Endothelial cell of umbilical vein (primary cell): ENCODE measurements at regions not wholly inside any gene's neighbourhood (a gene's known extent, or its start where the extent isn't known, plus 50 kb on each side); places are given as distances from the start of the nearest gene placed in this dataset.
"Not testable (repeated sequence)": the region's sequence is repeated elsewhere in the genome, so short reads cannot be mapped to it uniquely, and the experiment has no call there.

Experiments
- BruUV-seq: library from RNA; stranded (reverse); fragments of 400-500 nt; replicated peaks from 2 replicates; lab custom pipeline; 2021; lab: Mats Ljungman, UMichigan
- CTCF ChIA-PET: fragments of 300-600, 350-600 bp; sonication (Branson Sonifier 250); formaldehyde crosslinking; loops from one replicate; lab custom pipeline; 2021; ENCODE audit warnings: antibody characterized with exemption, inconsistent platforms; lab: Charles Lee
- POLR2A ChIA-PET: fragments of 300-600, 350-600 bp; sonication (Branson Sonifier 250); formaldehyde crosslinking; loops from one replicate; lab custom pipeline; 2021; ENCODE audit warnings: antibody characterized with exemption, inconsistent platforms; lab: Charles Lee
- DNase-seq: peaks from one replicate; pipeline ENCODE4 v3.0.0-alpha.2; 2011; ENCODE audit warnings: low read depth, low spot score
- FAIRE-seq: peaks from 2 replicates; lab custom pipeline; 2011; peaks lifted over from hg19 to GRCh38; lab: Jason Lieb, UNC
- H2AFZ ChIP-seq: 2 replicates; pipeline ENCODE4 v1.6.0; 2012; ENCODE audit warnings: low read depth, low read length, control low read depth, inconsistent platforms
- H3K27ac ChIP-seq: 2 replicates; pipeline ENCODE4 v1.5.1; 2011; ENCODE audit warnings: low read depth, mild to moderate bottlenecking, control low read depth, low read length, moderate library complexity; ENCODE audit not compliant: insufficient read depth
- H3K27me3 ChIP-seq, 2 experiments: 2 replicates each; pipeline versions ENCODE4 v1.6.0 to v1.6.1; 2011; ENCODE audit warnings: low read length in 2 of 2, mixed read lengths in 1 of 2; ENCODE audit not compliant: control insufficient read depth in 2 of 2, insufficient read depth in 2 of 2
- H3K36me3 ChIP-seq, 2 experiments: 2 replicates in 1 of 2; 3 replicates in 1 of 2; pipeline ENCODE4 v1.5.1; 2011; ENCODE audit warnings: low read length in 2 of 2, mild to moderate bottlenecking in 1 of 2, moderate library complexity in 1 of 2; ENCODE audit not compliant: control insufficient read depth in 2 of 2, insufficient read depth in 2 of 2; ENCODE audit errors: extremely low read depth in 1 of 2
- H3K4me1 ChIP-seq: 3 replicates; pipeline ENCODE4 v1.5.1; 2011; ENCODE audit warnings: mild to moderate bottlenecking, low read length; ENCODE audit not compliant: control insufficient read depth, insufficient read depth; ENCODE audit errors: extremely low read depth
- H3K4me2 ChIP-seq: 2 replicates; pipeline ENCODE4 v1.6.1; 2011; ENCODE audit warnings: low read length, control low read depth, mixed read lengths; ENCODE audit not compliant: insufficient read depth
- H3K4me3 ChIP-seq, 3 experiments: fragments of 200-600 bp in 1 of 3; sonication (generic), shearing (Covaris generic) in 1 of 3; replicated peaks in 1 of 3; 2 replicates each; pipeline ENCODE4 v1.5.1; 2011 to 2016; ENCODE audit warnings: control low read depth in 3 of 3, low read length in 3 of 3, mild to moderate bottlenecking in 2 of 3, inconsistent platforms in 1 of 3, low read depth in 1 of 3, moderate library complexity in 1 of 3; ENCODE audit not compliant: insufficient read depth in 1 of 3
- H3K79me2 ChIP-seq: 2 replicates; pipeline ENCODE4 v1.6.0; 2012; ENCODE audit warnings: low read length, inconsistent platforms; ENCODE audit not compliant: control insufficient read depth, insufficient read depth
- H3K9ac ChIP-seq: replicated peaks from 2 replicates; pipeline ENCODE3; 2011; ENCODE audit warnings: low read length, control low read depth; ENCODE audit not compliant: insufficient read depth; ENCODE audit errors: extremely low read depth
- H3K9me1 ChIP-seq: replicated peaks from 3 replicates; pipeline ENCODE4 v1.6.0; 2011; ENCODE audit warnings: mild to moderate bottlenecking, low read length; ENCODE audit not compliant: control insufficient read depth, insufficient read depth; ENCODE audit errors: extremely low read depth
- H3K9me3 ChIP-seq: replicated peaks from 2 replicates; pipeline ENCODE4 v1.5.1; 2012; ENCODE audit warnings: low read length, inconsistent platforms; ENCODE audit not compliant: control insufficient read depth, insufficient read depth
- H4K20me1 ChIP-seq: replicated peaks from 2 replicates; pipeline ENCODE3; 2011; ENCODE audit warnings: mild to moderate bottlenecking, low read length; ENCODE audit not compliant: control insufficient read depth, insufficient read depth; ENCODE audit errors: extremely low read depth
- JUN ChIP-seq: IDR thresholded peaks from 2 replicates; pipeline ENCODE4 v1.6.1; 2011; ENCODE audit warnings: borderline replicate concordance, low read depth; ENCODE audit not compliant: insufficient read length, insufficient read depth
- POLR2A ChIP-seq: IDR thresholded peaks from 2 replicates; pipeline ENCODE4 v1.6.1; 2012; ENCODE audit warnings: low read depth, mild to moderate bottlenecking, control low read depth, low read length
- POLR2AphosphoS5 ChIP-seq: IDR thresholded peaks from 2 replicates; pipeline ENCODE4 v1.6.1; 2012; ENCODE audit warnings: low read depth, mild to moderate bottlenecking, control low read depth, low read length, moderate library complexity; ENCODE audit not compliant: insufficient read depth
- dilution Hi-C: fragments of 300-500 bp; cut with MboI; formaldehyde crosslinking; loops from one replicate; pipeline ENCODE4 v1.15.0; 2019; ENCODE audit warnings: low sequenced_read_pairs; ENCODE audit not compliant: extremely low pct_ligation_motif_present
- intact Hi-C: fragments of 100-400 bp; cut with micrococcal nuclease; formaldehyde crosslinking; loops from one replicate; pipeline ENCODE4 v1.10.0; 2022
- TF ChIP-seq, protein P1 (sequence below), 2 donors: IDR thresholded peaks; 1 replicate in 1 of 2; 2 replicates in 1 of 2; pipeline ENCODE4 v1.5.1; 2011; ENCODE audit warnings: low read length in 2 of 2, mild to moderate bottlenecking in 2 of 2, moderate library complexity in 2 of 2, control low read depth in 1 of 2, inconsistent platforms in 1 of 2, low read depth in 1 of 2; ENCODE audit not compliant: insufficient read depth in 1 of 2; ENCODE audit errors: extremely low read depth in 1 of 2

DNA sequence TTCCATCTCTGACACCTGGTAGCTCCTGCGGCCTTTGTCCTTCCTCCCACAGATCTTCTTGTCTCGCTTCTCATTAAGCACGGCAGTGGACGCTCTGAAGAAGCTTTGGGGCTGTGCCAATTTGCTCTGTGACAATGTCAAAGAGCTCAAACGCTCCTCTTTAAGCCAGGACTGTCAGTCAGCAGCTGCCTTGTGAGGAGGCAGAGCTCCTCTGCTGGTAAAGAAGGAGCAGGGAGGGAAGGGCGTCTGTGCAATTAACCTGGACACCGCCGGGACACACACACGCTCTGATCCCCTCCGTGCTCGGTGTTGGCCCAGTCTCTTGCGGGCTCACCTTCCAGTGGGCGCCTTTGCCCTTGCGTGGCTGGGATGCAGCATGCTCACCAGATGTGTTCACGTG lies 373.9 kb downstream of the BRD1 start:
- intact Hi-C loops, result no loop called here

DNA sequence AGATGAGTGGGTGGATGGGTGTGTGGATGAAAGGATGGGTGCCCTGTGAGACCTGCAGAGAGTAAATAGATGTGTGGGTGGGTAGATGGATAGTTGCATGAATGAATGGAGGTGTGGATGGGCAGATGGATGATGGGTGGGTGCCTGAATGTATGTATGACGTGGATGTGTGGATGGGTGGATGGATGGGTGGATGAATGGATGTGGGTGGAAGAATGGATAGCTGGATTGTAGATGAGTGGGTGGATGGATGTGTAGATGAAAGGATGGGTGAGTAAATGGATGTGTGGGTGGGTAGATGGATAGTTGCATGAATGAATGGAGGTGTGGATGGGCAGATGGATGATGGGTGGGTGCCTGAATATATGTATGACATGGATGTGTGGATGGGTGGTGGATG lies 374.7 kb downstream of the BRD1 start:
- H3K36me3 ChIP-seq, H3K79me2 ChIP-seq, H3K9me3 ChIP-seq, DNase-seq, H3K4me2 ChIP-seq, BruUV-seq, H3K9ac ChIP-seq, FAIRE-seq, dilution Hi-C loops, H3K4me3 ChIP-seq, H2AFZ ChIP-seq, POLR2A ChIA-PET, CTCF ChIA-PET, H3K9me1 ChIP-seq, H3K4me1 ChIP-seq, intact Hi-C loops, H3K27me3 ChIP-seq, H3K27ac ChIP-seq, H4K20me1 ChIP-seq: not testable (repeated sequence)

More for the DNA sequence above, 373.9 kb downstream of the BRD1 start:
- Histone ChIP-seq H3K4me1 (no peaks in the 10 kb centered on the region), H3K27ac (no peak overlapping the region), H3K9me1 (no peaks in the 10 kb centered on the region), H3K4me3 (no peak overlapping the region), H3K27me3 (no peaks in the 10 kb centered on the region), H3K36me3 (no peaks in the 10 kb centered on the region), H3K9ac (no peak overlapping the region), H3K9me3 (peaks cover 5% of the 10 kb centered on the region), H4K20me1 (no peaks in the 10 kb centered on the region), H3K4me2 (no peak overlapping the region), H3K79me2 (no peaks in the 10 kb centered on the region), H2AFZ (no peak overlapping the region)
- DNase-seq, result no peak
- ChIA-PET CTCF (no interaction called here), POLR2A (no interaction called here)
- BruUV-seq, result no TSS peak
- TF ChIP-seq, protein P1, sequence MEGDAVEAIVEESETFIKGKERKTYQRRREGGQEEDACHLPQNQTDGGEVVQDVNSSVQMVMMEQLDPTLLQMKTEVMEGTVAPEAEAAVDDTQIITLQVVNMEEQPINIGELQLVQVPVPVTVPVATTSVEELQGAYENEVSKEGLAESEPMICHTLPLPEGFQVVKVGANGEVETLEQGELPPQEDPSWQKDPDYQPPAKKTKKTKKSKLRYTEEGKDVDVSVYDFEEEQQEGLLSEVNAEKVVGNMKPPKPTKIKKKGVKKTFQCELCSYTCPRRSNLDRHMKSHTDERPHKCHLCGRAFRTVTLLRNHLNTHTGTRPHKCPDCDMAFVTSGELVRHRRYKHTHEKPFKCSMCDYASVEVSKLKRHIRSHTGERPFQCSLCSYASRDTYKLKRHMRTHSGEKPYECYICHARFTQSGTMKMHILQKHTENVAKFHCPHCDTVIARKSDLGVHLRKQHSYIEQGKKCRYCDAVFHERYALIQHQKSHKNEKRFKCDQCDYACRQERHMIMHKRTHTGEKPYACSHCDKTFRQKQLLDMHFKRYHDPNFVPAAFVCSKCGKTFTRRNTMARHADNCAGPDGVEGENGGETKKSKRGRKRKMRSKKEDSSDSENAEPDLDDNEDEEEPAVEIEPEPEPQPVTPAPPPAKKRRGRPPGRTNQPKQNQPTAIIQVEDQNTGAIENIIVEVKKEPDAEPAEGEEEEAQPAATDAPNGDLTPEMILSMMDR (IDR thresholded peaks at IDR 0.05; ENCODE audit: extremely low read depth in 1 of 2, insufficient read depth in 1 of 2, low read depth in 1 of 2, low read length in 2 of 2), result no peak
- TF ChIP-seq POLR2A (no peak), JUN (no peak), POLR2AphosphoS5 (no peak)
- dilution Hi-C loops, result no loop called here
- no peak for FAIRE-seq
